Neural crest cell (in vitro differentiated cells): ENCODE measurements at regions not wholly inside any gene's neighbourhood (a gene's known extent, or its start where the extent isn't known, plus 50 kb on each side); places are given as distances from the start of the nearest gene placed in this dataset.
"Not testable (repeated sequence)": the region's sequence is repeated elsewhere in the genome, so short reads cannot be mapped to it uniquely, and the experiment has no call there.

Experiments
- DNase-seq: peaks from one replicate; pipeline ENCODE4 v3.0.0; 2021; ENCODE audit warnings: low read depth, mixed read lengths, low spot score
- H3K27ac Mint-ChIP-seq: one replicate; pipeline ENCODE4 v1.8.0; 2021; ENCODE audit warnings: mild to moderate bottlenecking, mixed read lengths; ENCODE audit not compliant: unreplicated experiment
- H3K27me3 Mint-ChIP-seq: 2 replicates; pipeline ENCODE4 v1.8.0; 2021; ENCODE audit warnings: low read depth, mild to moderate bottlenecking, mixed read lengths
- H3K36me3 Mint-ChIP-seq: 2 replicates; pipeline ENCODE4 v1.8.0; 2021; ENCODE audit warnings: low read depth, mild to moderate bottlenecking, mixed read lengths
- H3K4me1 Mint-ChIP-seq: 2 replicates; pipeline ENCODE4 v1.8.0; 2021; ENCODE audit warnings: mixed read lengths
- H3K4me3 Mint-ChIP-seq: one replicate; pipeline ENCODE4 v1.8.0; 2021; ENCODE audit warnings: mild to moderate bottlenecking, mixed read lengths
- H3K9me3 Mint-ChIP-seq: 2 replicates; pipeline ENCODE4 v1.8.0; 2021; ENCODE audit warnings: mixed read lengths
- CTCF ChIP-seq: fragments of 200-600 bp; sonication (generic); conservative IDR thresholded peaks from 2 replicates; pipeline ENCODE4 v1.5.0; 2021; ENCODE audit warnings: antibody characterized with exemption, mild to moderate bottlenecking

- no peak overlapping the region for H3K27ac Mint-ChIP-seq
- H3K4me3 Mint-ChIP-seq, result no peak overlapping the region
- no peaks in the 10 kb centered on the region for H3K4me1 Mint-ChIP-seq
- no peaks in the 10 kb centered on the region for H3K36me3 Mint-ChIP-seq
- TF ChIP-seq CTCF, result no peak
- H3K9me3 Mint-ChIP-seq, result peaks cover 16% of the 10 kb centered on the region
- no peak for DNase-seq
- H3K27me3 Mint-ChIP-seq, result no peaks in the 10 kb centered on the region
Observed at GRCh38 chr6:121951123-121951522, 448.3 kb upstream of the HSF2 start.

GRCh38 chr6:121951918-121952379, 447.5 kb upstream of the HSF2 start:
- Mint-ChIP-seq H3K4me3 (no peak overlapping the region), H3K36me3 (no peaks in the 10 kb centered on the region), H3K27ac (no peak overlapping the region), H3K9me3 (peaks cover 16% of the 10 kb centered on the region), H3K27me3 (no peaks in the 10 kb centered on the region), H3K4me1 (no peaks in the 10 kb centered on the region)
- TF ChIP-seq CTCF, result no peak
- DNase-seq, result no peak

GRCh38 chr6:121955401-121955800, 444.1 kb upstream of the HSF2 start:
- not testable (repeated sequence) for H3K9me3 Mint-ChIP-seq, H3K27me3 Mint-ChIP-seq, DNase-seq, H3K36me3 Mint-ChIP-seq, H3K4me1 Mint-ChIP-seq, H3K27ac Mint-ChIP-seq, H3K4me3 Mint-ChIP-seq

- no peak for TF ChIP-seq CTCF
- Mint-ChIP-seq H3K9me3 (peaks cover 7% of the 10 kb centered on the region), H3K27ac (no peak overlapping the region), H3K4me3 (no peak overlapping the region), H3K27me3 (no peaks in the 10 kb centered on the region), H3K36me3 (no peaks in the 10 kb centered on the region), H3K4me1 (no peaks in the 10 kb centered on the region)
- no peak for DNase-seq
Observed at GRCh38 chr6:121956782-121957181, 442.7 kb upstream of the HSF2 start.

GRCh38 chr6:121959501-121959900, 440.0 kb upstream of the HSF2 start:
- no peaks in the 10 kb centered on the region for H3K4me1 Mint-ChIP-seq
- H3K36me3 Mint-ChIP-seq, result no peaks in the 10 kb centered on the region
- H3K27ac Mint-ChIP-seq, result no peak overlapping the region
- no peak for TF ChIP-seq CTCF
- H3K4me3 Mint-ChIP-seq, result no peak overlapping the region
- DNase-seq, result no peak
- peaks cover 5% of the 10 kb centered on the region for H3K9me3 Mint-ChIP-seq
- no peaks in the 10 kb centered on the region for H3K27me3 Mint-ChIP-seq

GRCh38 chr6:121961619-121962125, 437.8 kb upstream of the HSF2 start:
- no peak for TF ChIP-seq CTCF
- DNase-seq, result no peak
- H3K4me1 Mint-ChIP-seq, result no peaks in the 10 kb centered on the region
- no peaks in the 10 kb centered on the region for H3K36me3 Mint-ChIP-seq
- H3K4me3 Mint-ChIP-seq, result no peak overlapping the region
- H3K9me3 Mint-ChIP-seq, result no peaks in the 10 kb centered on the region
- no peak overlapping the region for H3K27ac Mint-ChIP-seq
- H3K27me3 Mint-ChIP-seq, result no peaks in the 10 kb centered on the region
